Medulla oblongata (tissue), 1 donor: ENCODE measurements at regions not wholly inside any gene's neighbourhood (a gene's known extent, or its start where the extent isn't known, plus 50 kb on each side); places are given as distances from the start of the nearest gene placed in this dataset.
"Not testable (repeated sequence)": the region's sequence is repeated elsewhere in the genome, so short reads cannot be mapped to it uniquely, and the experiment has no call there.

Experiments
- DNase-seq: peaks from one replicate; pipeline ENCODE4 v3.0.0-alpha.2; 2015; ENCODE audit errors: extremely low spot score

GRCh38 chr1:194705123-194705854 lies 1518.9 kb upstream of the B3GALT2 start:
- no peak for DNase-seq

GRCh38 chr1:194698908-194699318 lies 1512.5 kb upstream of the B3GALT2 start:
- no peak for DNase-seq

GRCh38 chr1:194693244-194693643 lies 1506.8 kb upstream of the B3GALT2 start:
- DNase-seq = no peak

GRCh38 chr1:194684636-194685035 lies 1498.2 kb upstream of the B3GALT2 start:
- DNase-seq = no peak

GRCh38 chr1:194658090-194658439 lies 1471.7 kb upstream of the B3GALT2 start:
- no peak for DNase-seq

GRCh38 chr1:194654956-194655355 lies 1468.5 kb upstream of the B3GALT2 start:
- DNase-seq = no peak

GRCh38 chr1:194653385-194653784 lies 1467.0 kb upstream of the B3GALT2 start:
- no peak for DNase-seq

- DNase-seq = no peak
These were observed 1460.7 kb upstream of the B3GALT2 start for GRCh38 chr1:194647118-194647517.

- DNase-seq = no peak
These were observed 1458.1 kb upstream of the B3GALT2 start for GRCh38 chr1:194644528-194644927.

- no peak for DNase-seq
These were observed 1453.9 kb upstream of the B3GALT2 start for GRCh38 chr1:194640322-194640721.

- no peak for DNase-seq
These were observed 1442.6 kb upstream of the B3GALT2 start for GRCh38 chr1:194629011-194629410.

GRCh38 chr1:194624833-194625232 lies 1438.4 kb upstream of the B3GALT2 start:
- no peak for DNase-seq

GRCh38 chr1:194618101-194618500 lies 1431.7 kb upstream of the B3GALT2 start:
- DNase-seq = no peak

- not testable (repeated sequence) for DNase-seq
These were observed 1430.9 kb upstream of the B3GALT2 start for GRCh38 chr1:194617272-194617671.

- no peak for DNase-seq
These were observed 1430.4 kb upstream of the B3GALT2 start for GRCh38 chr1:194616835-194617234.

- DNase-seq = no peak
These were observed 1415.8 kb upstream of the B3GALT2 start for GRCh38 chr1:194602184-194602583.

- DNase-seq = no peak
These were observed 1414.3 kb upstream of the B3GALT2 start for GRCh38 chr1:194600716-194601115.

- DNase-seq = no peak
These were observed 1411.7 kb upstream of the B3GALT2 start for GRCh38 chr1:194598098-194598497.

GRCh38 chr1:194586302-194586701 lies 1399.9 kb upstream of the B3GALT2 start:
- no peak for DNase-seq

- no peak for DNase-seq
These were observed 1397.6 kb upstream of the B3GALT2 start for GRCh38 chr1:194584052-194584451.

- no peak for DNase-seq
These were observed 1384.1 kb upstream of the B3GALT2 start for GRCh38 chr1:194570476-194570875.

GRCh38 chr1:194568610-194569009 lies 1382.2 kb upstream of the B3GALT2 start:
- no peak for DNase-seq

- DNase-seq = no peak
These were observed 1361.7 kb upstream of the B3GALT2 start for GRCh38 chr1:194548071-194548470.

GRCh38 chr1:194544012-194544411 lies 1357.6 kb upstream of the B3GALT2 start:
- DNase-seq = no peak
